Calu3 (cell line): ENCODE measurements at regions not wholly inside any gene's neighbourhood (a gene's known extent, or its start where the extent isn't known, plus 50 kb on each side); places are given as distances from the start of the nearest gene placed in this dataset.

Experiments used
- BruUV-seq: library from RNA; stranded (reverse); fragments of 400-500 nt; replicated peaks from 2 replicates; lab custom pipeline; 2021; lab: Mats Ljungman, UMichigan
- CTCF ChIA-PET: fragments of 300-600 bp; sonication (Branson Sonifier 250); formaldehyde crosslinking; loops from one replicate; lab custom pipeline; 2022; ENCODE audit warnings: antibody characterized with exemption; lab: Charles Lee
- DNase-seq: peaks from one replicate; pipeline ENCODE4 v3.0.0; 2022
- H3K27ac Mint-ChIP-seq: one replicate; pipeline ENCODE4 v1.8.0; 2022; ENCODE audit warnings: mixed read lengths; ENCODE audit not compliant: unreplicated experiment
- H3K27me3 Mint-ChIP-seq: one replicate; pipeline ENCODE4 v1.8.0; 2022; ENCODE audit warnings: mixed read lengths; ENCODE audit not compliant: unreplicated experiment
- H3K36me3 Mint-ChIP-seq: one replicate; pipeline ENCODE4 v1.8.0; 2022; ENCODE audit warnings: mild to moderate bottlenecking, moderate library complexity, mixed read lengths; ENCODE audit not compliant: insufficient read depth, unreplicated experiment
- H3K4me1 Mint-ChIP-seq: one replicate; pipeline ENCODE4 v1.8.0; 2022; ENCODE audit warnings: mild to moderate bottlenecking, low read depth, mixed read lengths; ENCODE audit not compliant: unreplicated experiment
- H3K4me3 Mint-ChIP-seq: one replicate; pipeline ENCODE4 v1.8.0; 2022; ENCODE audit warnings: mild to moderate bottlenecking, low read depth, moderate library complexity, mixed read lengths; ENCODE audit not compliant: unreplicated experiment
- H3K9me3 Mint-ChIP-seq: one replicate; pipeline ENCODE4 v1.8.0; 2022; ENCODE audit warnings: low read depth, mixed read lengths; ENCODE audit not compliant: unreplicated experiment
- CTCF ChIP-seq: fragments of 200-600 bp; IDR thresholded peaks from one replicate; pipeline ENCODE4 v1.8.0; 2022; ENCODE audit warnings: antibody characterized with exemption; ENCODE audit not compliant: unreplicated experiment
- intact Hi-C: fragments of 100-400 bp; cut with micrococcal nuclease; formaldehyde crosslinking; loops from one replicate; pipeline ENCODE4 v1.10.0; 2022; ENCODE audit not compliant: unreplicated experiment

- CTCF ChIA-PET = no interaction called here
- no peaks in the 10 kb centered on the region for H3K4me1 Mint-ChIP-seq
- BruUV-seq = no TSS peak
- no peaks in the 10 kb centered on the region for H3K9me3 Mint-ChIP-seq
- intact Hi-C loops = no loop called here
- no peaks in the 10 kb centered on the region for H3K36me3 Mint-ChIP-seq
- TF ChIP-seq CTCF = no peak
- no peaks in the 10 kb centered on the region for H3K27me3 Mint-ChIP-seq
- H3K4me3 Mint-ChIP-seq = no peak overlapping the region
- no peak overlapping the region for H3K27ac Mint-ChIP-seq
- DNase-seq = no peak
Observed at GRCh38 chr13:61965756-61966155, 550.1 kb upstream of the PCDH20 start.

- no peaks in the 10 kb centered on the region for H3K4me1 Mint-ChIP-seq
- intact Hi-C loops = no loop called here
- H3K27ac Mint-ChIP-seq = no peak overlapping the region
- no peaks in the 10 kb centered on the region for H3K36me3 Mint-ChIP-seq
- no peak for TF ChIP-seq CTCF
- CTCF ChIA-PET = no interaction called here
- no TSS peak for BruUV-seq
- H3K27me3 Mint-ChIP-seq = no peaks in the 10 kb centered on the region
- DNase-seq = no peak
- peaks cover 2% of the 10 kb centered on the region for H3K9me3 Mint-ChIP-seq
- H3K4me3 Mint-ChIP-seq = no peak overlapping the region
Observed at GRCh38 chr13:61960981-61961380, 545.3 kb upstream of the PCDH20 start.

GRCh38 chr13:61954092-61954491 lies 538.4 kb upstream of the PCDH20 start:
- no peaks in the 10 kb centered on the region for H3K27me3 Mint-ChIP-seq
- CTCF ChIA-PET = no interaction called here
- intact Hi-C loops = no loop called here
- H3K27ac Mint-ChIP-seq = no peak overlapping the region
- H3K4me1 Mint-ChIP-seq = no peaks in the 10 kb centered on the region
- DNase-seq = no peak
- no TSS peak for BruUV-seq
- TF ChIP-seq CTCF = no peak
- peaks cover 2% of the 10 kb centered on the region for H3K9me3 Mint-ChIP-seq
- no peak overlapping the region for H3K4me3 Mint-ChIP-seq
- H3K36me3 Mint-ChIP-seq = no peaks in the 10 kb centered on the region

- Mint-ChIP-seq H3K27ac (no peak overlapping the region), H3K4me3 (no peak overlapping the region), H3K36me3 (no peaks in the 10 kb centered on the region), H3K9me3 (no peaks in the 10 kb centered on the region), H3K4me1 (no peaks in the 10 kb centered on the region), H3K27me3 (no peaks in the 10 kb centered on the region)
- TF ChIP-seq CTCF = no peak
- CTCF ChIA-PET = no interaction called here
- intact Hi-C loops = no loop called here
- no TSS peak for BruUV-seq
- no peak for DNase-seq
Observed at GRCh38 chr13:61950828-61951227, 535.2 kb upstream of the PCDH20 start.
